ENCODE measurements at regions not wholly inside any gene's neighbourhood (a gene's known extent, or its start where the extent isn't known, plus 50 kb on each side); places are given as distances from the start of the nearest gene placed in this dataset.

GRCh38 chr12:24232531-24232930 lies 283.1 kb upstream of the SOX5 start:
- TF ChIP-seq, protein P1, sequence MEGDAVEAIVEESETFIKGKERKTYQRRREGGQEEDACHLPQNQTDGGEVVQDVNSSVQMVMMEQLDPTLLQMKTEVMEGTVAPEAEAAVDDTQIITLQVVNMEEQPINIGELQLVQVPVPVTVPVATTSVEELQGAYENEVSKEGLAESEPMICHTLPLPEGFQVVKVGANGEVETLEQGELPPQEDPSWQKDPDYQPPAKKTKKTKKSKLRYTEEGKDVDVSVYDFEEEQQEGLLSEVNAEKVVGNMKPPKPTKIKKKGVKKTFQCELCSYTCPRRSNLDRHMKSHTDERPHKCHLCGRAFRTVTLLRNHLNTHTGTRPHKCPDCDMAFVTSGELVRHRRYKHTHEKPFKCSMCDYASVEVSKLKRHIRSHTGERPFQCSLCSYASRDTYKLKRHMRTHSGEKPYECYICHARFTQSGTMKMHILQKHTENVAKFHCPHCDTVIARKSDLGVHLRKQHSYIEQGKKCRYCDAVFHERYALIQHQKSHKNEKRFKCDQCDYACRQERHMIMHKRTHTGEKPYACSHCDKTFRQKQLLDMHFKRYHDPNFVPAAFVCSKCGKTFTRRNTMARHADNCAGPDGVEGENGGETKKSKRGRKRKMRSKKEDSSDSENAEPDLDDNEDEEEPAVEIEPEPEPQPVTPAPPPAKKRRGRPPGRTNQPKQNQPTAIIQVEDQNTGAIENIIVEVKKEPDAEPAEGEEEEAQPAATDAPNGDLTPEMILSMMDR (IDR thresholded peaks at IDR 0.05; ENCODE audit: poor library complexity, severe bottlenecking) = no peak
- TF ChIP-seq EZH2 (IDR thresholded peaks at IDR 0.05; ENCODE audit: borderline replicate concordance, insufficient read depth, low read length, poor library complexity, severe bottlenecking) = no peak
- no peak for TF ChIP-seq MXI1 (conservative IDR thresholded peaks at IDR 0.05; ENCODE audit: poor library complexity, severe bottlenecking)
- no peak for TF ChIP-seq EP300 (conservative IDR thresholded peaks at IDR 0.05; ENCODE audit: poor library complexity, severe bottlenecking)
- TF ChIP-seq SMC3 (conservative IDR thresholded peaks at IDR 0.05; ENCODE audit: poor library complexity) = no peak
- TF ChIP-seq TAF1 (IDR thresholded peaks at IDR 0.05; ENCODE audit: low read depth) = no peak
- TF ChIP-seq RAD21 (conservative IDR thresholded peaks at IDR 0.05) = no peak
- TF ChIP-seq, protein P2, sequence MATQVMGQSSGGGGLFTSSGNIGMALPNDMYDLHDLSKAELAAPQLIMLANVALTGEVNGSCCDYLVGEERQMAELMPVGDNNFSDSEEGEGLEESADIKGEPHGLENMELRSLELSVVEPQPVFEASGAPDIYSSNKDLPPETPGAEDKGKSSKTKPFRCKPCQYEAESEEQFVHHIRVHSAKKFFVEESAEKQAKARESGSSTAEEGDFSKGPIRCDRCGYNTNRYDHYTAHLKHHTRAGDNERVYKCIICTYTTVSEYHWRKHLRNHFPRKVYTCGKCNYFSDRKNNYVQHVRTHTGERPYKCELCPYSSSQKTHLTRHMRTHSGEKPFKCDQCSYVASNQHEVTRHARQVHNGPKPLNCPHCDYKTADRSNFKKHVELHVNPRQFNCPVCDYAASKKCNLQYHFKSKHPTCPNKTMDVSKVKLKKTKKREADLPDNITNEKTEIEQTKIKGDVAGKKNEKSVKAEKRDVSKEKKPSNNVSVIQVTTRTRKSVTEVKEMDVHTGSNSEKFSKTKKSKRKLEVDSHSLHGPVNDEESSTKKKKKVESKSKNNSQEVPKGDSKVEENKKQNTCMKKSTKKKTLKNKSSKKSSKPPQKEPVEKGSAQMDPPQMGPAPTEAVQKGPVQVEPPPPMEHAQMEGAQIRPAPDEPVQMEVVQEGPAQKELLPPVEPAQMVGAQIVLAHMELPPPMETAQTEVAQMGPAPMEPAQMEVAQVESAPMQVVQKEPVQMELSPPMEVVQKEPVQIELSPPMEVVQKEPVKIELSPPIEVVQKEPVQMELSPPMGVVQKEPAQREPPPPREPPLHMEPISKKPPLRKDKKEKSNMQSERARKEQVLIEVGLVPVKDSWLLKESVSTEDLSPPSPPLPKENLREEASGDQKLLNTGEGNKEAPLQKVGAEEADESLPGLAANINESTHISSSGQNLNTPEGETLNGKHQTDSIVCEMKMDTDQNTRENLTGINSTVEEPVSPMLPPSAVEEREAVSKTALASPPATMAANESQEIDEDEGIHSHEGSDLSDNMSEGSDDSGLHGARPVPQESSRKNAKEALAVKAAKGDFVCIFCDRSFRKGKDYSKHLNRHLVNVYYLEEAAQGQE (IDR thresholded peaks at IDR 0.05; ENCODE audit: borderline replicate concordance) = no peak
